NCI-H1694 (cell line): ENCODE measurements at regions not wholly inside any gene's neighbourhood (a gene's known extent, or its start where the extent isn't known, plus 50 kb on each side); places are given as distances from the start of the nearest gene placed in this dataset.
"Not testable (repeated sequence)": the region's sequence is repeated elsewhere in the genome, so short reads cannot be mapped to it uniquely, and the experiment has no call there.

Experiments used
- DNase-seq: peaks from one replicate; lab custom pipeline; 2025; lab: John Stamatoyannopoulos, UW

- peak; percentile 26 for DNase-seq
These were observed 221.4 kb downstream of the ARL4C start for GRCh38 chr2:234275515-234275914.

- no peak for DNase-seq
These were observed 222.8 kb downstream of the ARL4C start for GRCh38 chr2:234273887-234274584.

- no peak for DNase-seq
These were observed 221.8 kb downstream of the SPP2 start for GRCh38 chr2:234272069-234272850.

GRCh38 chr2:234271338-234271737, 220.8 kb downstream of the SPP2 start:
- DNase-seq = peak; percentile 13

- DNase-seq = no peak
These were observed 219.3 kb downstream of the SPP2 start for GRCh38 chr2:234269769-234270204.

GRCh38 chr2:234267534-234267933, 217.0 kb downstream of the SPP2 start:
- DNase-seq = no peak

GRCh38 chr2:234266952-234267351, 216.4 kb downstream of the SPP2 start:
- no peak for DNase-seq

- DNase-seq = no peak
These were observed 214.7 kb downstream of the SPP2 start for GRCh38 chr2:234265206-234265605.

- DNase-seq = no peak
These were observed 211.2 kb downstream of the SPP2 start for GRCh38 chr2:234261736-234262135.

- DNase-seq = no peak
These were observed 208.9 kb downstream of the SPP2 start for GRCh38 chr2:234259440-234259839.

GRCh38 chr2:234258562-234259141, 208.2 kb downstream of the SPP2 start:
- DNase-seq = no peak

GRCh38 chr2:234257859-234258561, 207.5 kb downstream of the SPP2 start:
- peak; percentile 68 for DNase-seq

GRCh38 chr2:234256516-234256915, 206.0 kb downstream of the SPP2 start:
- no peak for DNase-seq

- no peak for DNase-seq
These were observed 204.4 kb downstream of the SPP2 start for GRCh38 chr2:234254783-234255521.

- DNase-seq = peak; percentile 41
These were observed 202.3 kb downstream of the SPP2 start for GRCh38 chr2:234252772-234253171.

- DNase-seq = no peak
These were observed 201.1 kb downstream of the SPP2 start for GRCh38 chr2:234251326-234252271.

GRCh38 chr2:234250926-234251325, 200.4 kb downstream of the SPP2 start:
- no peak for DNase-seq

GRCh38 chr2:234249873-234250272, 199.4 kb downstream of the SPP2 start:
- no peak for DNase-seq

- no peak for DNase-seq
These were observed 198.7 kb downstream of the SPP2 start for GRCh38 chr2:234249034-234249735.

GRCh38 chr2:234248213-234248710, 197.8 kb downstream of the SPP2 start:
- not testable (repeated sequence) for DNase-seq
